ENCODE measurements at regions not wholly inside any gene's neighbourhood (a gene's known extent, or its start where the extent isn't known, plus 50 kb on each side); places are given as distances from the start of the nearest gene placed in this dataset.

DNA sequence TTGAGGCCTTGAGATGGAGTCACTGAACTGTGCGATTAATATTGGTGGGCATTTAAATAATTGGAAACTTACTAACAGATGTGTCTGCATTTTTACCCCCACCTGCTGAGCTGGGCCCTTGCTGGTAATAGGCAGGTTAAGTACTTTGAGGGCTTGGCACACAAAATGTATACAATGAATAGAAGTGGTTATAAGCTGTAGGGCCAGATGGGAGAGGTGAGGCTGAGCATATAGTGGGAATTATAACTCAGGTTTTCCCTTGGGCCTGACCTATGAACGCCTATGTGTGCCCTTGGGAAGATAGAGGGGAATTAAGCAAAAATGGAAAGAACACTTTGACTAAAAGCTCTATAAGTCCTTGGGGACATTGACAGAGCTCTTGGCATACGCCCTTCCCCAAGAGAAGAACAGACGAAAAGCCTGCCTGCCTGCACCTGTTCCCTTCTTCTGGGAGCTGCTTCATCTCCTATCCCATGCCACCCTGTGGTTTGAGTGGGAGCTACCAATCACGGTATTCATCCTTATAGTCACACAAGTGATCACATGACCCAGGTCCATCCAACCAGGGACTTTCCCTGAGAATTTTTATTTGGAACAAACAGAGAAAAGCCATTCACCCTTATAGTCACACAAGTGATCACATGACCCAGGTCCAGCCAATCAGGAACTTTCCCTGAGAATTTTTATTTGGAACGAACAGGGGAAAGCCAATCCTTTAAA lies 260.7 kb upstream of the CSF3R start:
- H3K4me3 ChIP-seq, result no peak overlapping the region
- no peak for DNase-seq (ENCODE audit: low spot score in 2 of 2)
- H3K4me1 ChIP-seq, result no peaks in the 10 kb centered on the region
- H3K36me3 ChIP-seq (replicated peaks), result no peaks in the 10 kb centered on the region
- peaks cover 19% of the 10 kb centered on the region for H3K27me3 ChIP-seq (ENCODE audit: low read depth)
- no peaks in the 10 kb centered on the region; the same call in 1 of the 2 replicates for H3K9me3 ChIP-seq
- in situ Hi-C loops (cut with MboI; ENCODE audit: low sequenced_read_pairs), result no loop called here

DNA sequence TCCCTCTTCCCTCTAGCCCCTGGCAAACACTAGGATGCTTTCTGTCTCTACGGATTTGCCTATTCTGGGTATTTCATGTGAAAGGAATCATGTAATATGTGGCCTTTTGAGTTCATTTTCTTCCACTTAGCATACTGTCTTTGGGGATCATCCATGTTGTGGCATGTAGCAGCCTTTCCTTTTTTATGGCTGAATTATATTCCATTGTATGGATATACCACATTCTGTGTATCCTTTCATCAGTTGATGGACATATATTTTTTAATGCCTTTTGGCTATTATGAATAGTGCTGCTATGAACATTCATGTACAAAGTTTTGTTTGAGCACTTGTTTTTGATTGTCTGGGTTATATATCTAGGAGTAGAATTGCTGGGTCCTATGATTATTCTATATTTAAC lies 258.4 kb upstream of the CSF3R start:
- Histone ChIP-seq H3K27me3 (ENCODE audit: low read depth) (0 out of 2 replicates have a peak, but pooled peaks cover 4% of the 10 kb centered on the region), H3K36me3 (replicated peaks) (no peaks in the 10 kb centered on the region), H3K9me3 (no peaks in the 10 kb centered on the region; the same call in 1 of the 2 replicates), H3K4me1 (no peaks in the 10 kb centered on the region), H3K4me3 (no peak overlapping the region)
- no peak for DNase-seq (ENCODE audit: low spot score in 2 of 2)
- in situ Hi-C loops (cut with MboI; ENCODE audit: low sequenced_read_pairs), result no loop called here

DNA sequence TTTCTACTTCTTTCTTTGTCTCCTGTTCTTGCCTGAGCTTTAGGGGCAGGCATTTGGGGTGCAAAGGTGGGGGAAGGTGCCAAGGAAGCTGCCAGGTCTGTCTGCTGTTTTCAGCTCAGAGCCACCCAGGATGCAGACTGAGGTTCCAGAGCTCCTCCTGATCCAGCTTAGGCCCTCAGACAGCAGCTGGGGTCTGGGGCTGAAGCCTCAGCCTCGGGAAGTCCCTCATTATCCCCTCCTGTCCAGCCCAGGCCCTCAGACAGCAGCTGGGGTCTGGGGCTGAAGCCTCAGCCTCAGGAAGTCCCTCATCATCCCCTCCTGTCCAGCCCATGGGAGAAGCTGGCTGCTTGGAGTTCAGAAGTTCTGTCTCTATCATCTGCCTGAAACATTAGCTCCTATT lies 257.7 kb upstream of the CSF3R start:
- H3K9me3 ChIP-seq, result no peaks in the 10 kb centered on the region; the same call in 1 of the 2 replicates
- no peaks in the 10 kb centered on the region for H3K4me1 ChIP-seq
- H3K27me3 ChIP-seq (ENCODE audit: low read depth), result 0 out of 2 replicates have a peak, but pooled peaks cover 4% of the 10 kb centered on the region
- no peak overlapping the region for H3K4me3 ChIP-seq
- no peak for DNase-seq (ENCODE audit: low spot score in 2 of 2)
- in situ Hi-C loops (cut with MboI; ENCODE audit: low sequenced_read_pairs), result no loop called here
- no peaks in the 10 kb centered on the region for H3K36me3 ChIP-seq (replicated peaks)

DNA sequence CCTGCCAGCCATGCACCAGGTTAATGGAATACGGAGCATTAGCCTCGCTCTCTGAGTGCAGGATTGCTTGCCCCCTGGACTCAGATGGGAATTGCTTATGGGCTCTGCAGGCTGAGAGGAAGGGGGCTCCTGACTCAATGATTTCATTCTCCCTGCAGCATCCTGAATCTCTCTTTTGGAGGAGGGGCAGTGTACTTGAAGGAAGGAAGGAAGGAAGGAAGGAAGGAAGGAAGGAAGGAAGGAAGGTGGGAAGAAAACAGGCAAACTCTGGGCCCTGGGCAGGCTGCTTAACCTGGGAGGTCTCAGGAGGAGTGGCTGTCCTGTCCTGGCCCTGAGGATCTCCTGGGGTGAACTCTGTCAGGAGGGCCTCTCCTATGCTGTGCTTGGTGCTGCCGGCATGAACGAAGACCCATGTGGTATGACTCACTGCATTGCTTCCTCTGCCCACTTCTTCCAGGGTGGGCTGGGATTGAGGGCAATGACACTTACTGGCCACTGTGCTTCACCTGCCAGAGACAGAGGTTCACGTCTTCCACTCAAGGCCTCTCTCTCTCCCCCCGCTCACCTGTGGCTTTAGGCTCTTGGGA lies 257.1 kb upstream of the CSF3R start:
- Histone ChIP-seq H3K4me1 (no peaks in the 10 kb centered on the region), H3K36me3 (replicated peaks) (no peaks in the 10 kb centered on the region), H3K27me3 (ENCODE audit: low read depth) (0 out of 2 replicates have a peak, but pooled peaks cover 4% of the 10 kb centered on the region), H3K4me3 (no peak overlapping the region), H3K9me3 (no peaks in the 10 kb centered on the region; the same call in 1 of the 2 replicates)
- in situ Hi-C loops (cut with MboI; ENCODE audit: low sequenced_read_pairs), result no loop called here
- no peak for DNase-seq (ENCODE audit: low spot score in 2 of 2)

DNA sequence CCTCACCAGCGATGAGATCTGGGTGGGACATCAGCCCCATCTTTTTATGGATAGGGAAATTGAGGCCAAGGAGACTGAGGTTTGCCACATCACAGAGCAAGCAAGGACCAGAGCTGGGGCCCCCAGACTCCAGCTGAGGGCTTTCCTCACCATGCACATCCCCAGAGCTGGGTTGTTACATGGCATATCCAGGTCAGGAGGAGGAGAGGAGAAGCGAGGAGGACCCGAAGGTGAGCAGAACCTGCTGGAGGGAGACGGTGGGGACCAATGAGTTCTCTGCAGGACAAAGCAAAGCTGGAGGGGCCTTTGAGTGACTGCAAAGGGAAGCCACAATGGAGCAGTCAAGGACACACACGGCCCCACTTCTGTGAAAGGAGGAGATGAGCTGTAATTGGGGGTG lies 255.5 kb upstream of the CSF3R start:
- no peak for DNase-seq (ENCODE audit: low spot score in 2 of 2)
- Histone ChIP-seq H3K36me3 (replicated peaks) (no peaks in the 10 kb centered on the region), H3K27me3 (ENCODE audit: low read depth) (0 out of 2 replicates have a peak, but pooled peaks cover 4% of the 10 kb centered on the region), H3K4me3 (no peak overlapping the region), H3K9me3 (no peaks in the 10 kb centered on the region; the same call in 1 of the 2 replicates), H3K4me1 (no peaks in the 10 kb centered on the region)
- in situ Hi-C loops (cut with MboI; ENCODE audit: low sequenced_read_pairs), result no loop called here

DNA sequence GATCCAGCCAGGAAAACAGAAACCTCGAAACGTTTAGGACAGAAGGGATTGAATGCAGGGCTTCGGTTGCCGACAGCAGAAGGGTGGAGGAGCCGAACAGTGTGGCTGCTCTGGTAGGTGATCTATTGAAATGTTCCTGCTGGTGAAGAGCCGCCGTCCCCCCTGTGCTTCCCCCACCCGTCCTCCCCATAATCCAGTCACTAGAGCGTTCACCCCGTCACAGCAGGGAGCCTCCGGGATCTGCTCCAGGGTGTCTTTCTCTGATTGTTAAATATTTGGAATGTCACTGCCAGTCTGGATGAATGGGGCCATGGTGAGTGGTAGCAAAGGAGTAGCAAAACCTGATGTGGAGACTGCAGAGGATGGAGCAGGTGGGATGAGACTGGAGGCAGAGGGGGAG lies 255.1 kb upstream of the CSF3R start:
- 0 out of 2 replicates have a peak, but pooled peaks cover 4% of the 10 kb centered on the region for H3K27me3 ChIP-seq (ENCODE audit: low read depth)
- DNase-seq (ENCODE audit: low spot score in 2 of 2), result no peak

DNA sequence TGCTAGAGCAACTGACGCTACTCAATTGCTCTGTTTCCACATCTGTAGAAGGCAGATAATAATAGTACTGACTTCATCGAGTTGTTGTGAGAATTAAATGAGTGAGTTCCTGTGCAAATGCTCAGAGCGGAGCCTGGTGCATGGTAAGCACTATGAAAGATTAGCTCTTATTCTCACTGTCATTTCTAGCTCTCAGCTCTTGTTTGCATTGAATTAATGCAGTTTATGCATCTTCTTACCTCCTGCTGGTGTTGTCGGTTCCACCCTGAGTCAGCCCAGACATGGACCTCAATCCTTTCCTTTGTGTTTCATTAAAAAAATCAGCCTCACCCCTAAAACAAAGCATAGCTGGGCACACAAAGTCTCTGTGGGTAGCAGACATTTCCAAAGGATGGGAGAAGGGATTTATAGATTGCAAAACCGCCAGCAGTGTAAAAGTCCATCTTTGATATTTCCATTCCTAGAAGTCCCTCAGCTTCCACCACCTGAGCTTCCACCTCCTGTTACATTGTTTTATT lies 254.4 kb upstream of the CSF3R start:
- Histone ChIP-seq H3K9me3 (no peaks in the 10 kb centered on the region; the same call in 1 of the 2 replicates), H3K4me1 (no peaks in the 10 kb centered on the region), H3K4me3 (no peak overlapping the region), H3K27me3 (ENCODE audit: low read depth) (0 out of 2 replicates have a peak, but pooled peaks cover 4% of the 10 kb centered on the region), H3K36me3 (replicated peaks) (no peaks in the 10 kb centered on the region)
- no peak for DNase-seq (ENCODE audit: low spot score in 2 of 2)
- in situ Hi-C loops (cut with MboI; ENCODE audit: low sequenced_read_pairs), result no loop called here

More for the DNA sequence above, 255.1 kb upstream of the CSF3R start:
- no peaks in the 10 kb centered on the region for H3K36me3 ChIP-seq (replicated peaks)
- in situ Hi-C loops (cut with MboI; ENCODE audit: low sequenced_read_pairs), result no loop called here
- no peak overlapping the region for H3K4me3 ChIP-seq
- no peaks in the 10 kb centered on the region; the same call in 1 of the 2 replicates for H3K9me3 ChIP-seq
- H3K4me1 ChIP-seq, result no peaks in the 10 kb centered on the region

DNA sequence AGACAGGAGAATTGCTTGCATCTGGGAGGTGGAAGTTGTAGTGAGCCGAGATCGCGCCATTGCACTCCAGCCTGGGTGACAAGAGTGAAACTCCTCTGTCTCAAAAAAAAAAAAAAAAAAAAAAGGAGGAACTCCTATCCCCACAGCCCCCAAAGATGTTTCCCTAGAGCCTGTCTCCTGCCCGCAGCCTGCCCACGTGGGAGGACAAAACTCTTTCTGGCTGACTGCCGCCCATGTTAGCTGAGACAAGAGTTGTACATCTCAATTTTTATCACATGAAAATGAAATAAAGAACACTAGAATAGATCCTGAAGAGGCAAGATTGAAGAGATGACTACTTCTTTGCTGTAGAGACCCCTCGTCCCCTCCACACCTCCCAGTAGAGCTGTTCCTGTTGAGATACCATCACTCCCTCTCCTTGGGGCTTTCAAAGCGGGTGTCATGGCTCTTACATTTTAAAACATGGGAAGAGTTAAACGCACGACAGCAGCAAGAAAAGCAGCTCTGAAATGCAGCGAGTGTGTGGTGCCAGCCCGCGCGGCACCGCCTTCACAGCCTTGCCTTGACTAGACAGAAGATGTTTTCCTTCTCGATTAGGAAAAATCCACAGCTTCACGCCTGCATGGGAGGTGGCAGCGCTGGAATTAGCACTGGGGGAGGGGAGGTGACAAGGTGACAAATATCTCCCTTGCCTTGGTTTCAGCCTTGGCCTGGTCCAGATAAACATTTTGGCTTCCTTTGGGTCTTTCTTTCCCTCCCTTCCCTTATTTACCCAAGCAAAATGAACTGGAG lies 253.4 kb upstream of the CSF3R start:
- no peak for DNase-seq (ENCODE audit: low spot score in 2 of 2)
- in situ Hi-C loops (cut with MboI; ENCODE audit: low sequenced_read_pairs), result no loop called here
- Histone ChIP-seq H3K4me3 (no peak overlapping the region), H3K9me3 (no peaks in the 10 kb centered on the region; the same call in 1 of the 2 replicates), H3K27me3 (ENCODE audit: low read depth) (0 out of 2 replicates have a peak, but pooled peaks cover 4% of the 10 kb centered on the region), H3K4me1 (no peaks in the 10 kb centered on the region), H3K36me3 (replicated peaks) (no peaks in the 10 kb centered on the region)

DNA sequence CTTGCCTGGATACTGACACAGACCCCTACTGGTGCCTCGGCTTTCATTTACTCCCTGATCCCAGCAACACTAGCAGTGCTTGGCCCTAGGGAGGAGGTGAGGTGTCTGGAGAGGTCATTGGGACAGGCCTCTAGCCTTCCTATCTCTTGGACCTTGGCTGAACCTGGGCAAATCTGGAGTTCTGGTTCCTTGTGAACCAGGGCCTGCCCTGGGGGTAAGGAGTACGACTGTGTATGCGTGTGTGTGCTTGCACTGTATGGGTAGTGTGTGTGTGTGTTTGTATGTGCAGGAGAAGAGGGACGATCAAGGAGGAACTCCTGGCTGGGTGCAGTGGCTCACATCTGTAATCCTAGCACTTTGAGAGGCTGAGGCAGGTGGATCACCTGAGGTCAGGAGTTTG lies 252.7 kb upstream of the CSF3R start:
- DNase-seq (ENCODE audit: low spot score in 2 of 2), result no peak
- H3K9me3 ChIP-seq, result no peaks in the 10 kb centered on the region
- in situ Hi-C loops (cut with MboI; ENCODE audit: low sequenced_read_pairs), result no loop called here

DNA sequence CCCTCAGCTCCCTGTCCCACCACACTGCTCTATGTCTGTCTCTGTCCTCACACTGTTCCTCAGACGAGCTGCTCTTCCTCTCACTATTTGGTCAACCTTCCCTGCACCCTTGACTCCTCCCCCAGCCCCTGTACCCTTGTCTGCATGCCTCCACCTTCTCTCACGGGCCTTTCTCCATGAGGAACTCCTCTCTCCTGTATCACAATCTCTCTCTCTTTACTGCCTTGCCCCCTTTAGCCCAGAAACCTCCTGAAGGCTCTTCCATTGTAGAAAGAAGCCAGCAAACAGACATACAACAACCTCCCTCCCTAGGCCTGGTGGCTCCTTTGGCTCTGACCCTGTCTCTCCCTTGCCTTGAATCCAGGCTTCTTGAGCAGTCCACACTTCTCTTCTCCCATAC lies 251.6 kb upstream of the CSF3R start:
- Histone ChIP-seq H3K36me3 (replicated peaks) (no peaks in the 10 kb centered on the region), H3K4me1 (no peaks in the 10 kb centered on the region; the same call in 1 of the 2 replicates), H3K27me3 (ENCODE audit: low read depth) (0 out of 2 replicates have a peak, but pooled peaks cover 4% of the 10 kb centered on the region), H3K4me3 (no peak overlapping the region), H3K9me3 (no peaks in the 10 kb centered on the region)
- DNase-seq (ENCODE audit: low spot score in 2 of 2), result no peak
- in situ Hi-C loops (cut with MboI; ENCODE audit: low sequenced_read_pairs), result no loop called here

More for the DNA sequence above, 252.7 kb upstream of the CSF3R start:
- Histone ChIP-seq H3K4me3 (no peak overlapping the region), H3K27me3 (ENCODE audit: low read depth) (0 out of 2 replicates have a peak, but pooled peaks cover 4% of the 10 kb centered on the region), H3K4me1 (no peaks in the 10 kb centered on the region; the same call in 1 of the 2 replicates), H3K36me3 (replicated peaks) (no peaks in the 10 kb centered on the region)

DNA sequence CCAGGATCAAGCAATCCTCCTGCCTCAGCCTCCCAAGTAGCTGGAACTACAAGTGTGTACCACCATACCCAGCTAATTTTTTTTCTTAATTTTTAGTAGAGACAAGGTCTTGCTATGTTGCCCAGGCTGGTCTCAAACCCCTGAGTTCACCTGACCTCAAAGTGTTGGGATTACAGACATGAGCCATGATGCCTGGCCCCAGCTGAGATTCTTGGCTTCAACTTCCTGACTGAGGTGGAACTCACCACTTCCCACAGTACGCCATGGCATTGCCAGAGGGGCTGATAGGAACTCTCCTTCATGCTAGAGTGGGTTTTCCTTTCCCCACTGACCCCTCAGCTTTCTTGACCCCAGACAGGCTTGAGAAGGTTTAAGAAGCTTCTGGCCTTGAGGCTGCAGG lies 251.0 kb upstream of the CSF3R start:
- in situ Hi-C loops (cut with MboI; ENCODE audit: low sequenced_read_pairs), result no loop called here
- Histone ChIP-seq H3K4me3 (no peak overlapping the region), H3K36me3 (replicated peaks) (no peaks in the 10 kb centered on the region), H3K9me3 (no peaks in the 10 kb centered on the region), H3K27me3 (ENCODE audit: low read depth) (0 out of 2 replicates have a peak, but pooled peaks cover 4% of the 10 kb centered on the region), H3K4me1 (no peaks in the 10 kb centered on the region; the same call in 1 of the 2 replicates)
- DNase-seq (ENCODE audit: low spot score in 2 of 2), result no peak

DNA sequence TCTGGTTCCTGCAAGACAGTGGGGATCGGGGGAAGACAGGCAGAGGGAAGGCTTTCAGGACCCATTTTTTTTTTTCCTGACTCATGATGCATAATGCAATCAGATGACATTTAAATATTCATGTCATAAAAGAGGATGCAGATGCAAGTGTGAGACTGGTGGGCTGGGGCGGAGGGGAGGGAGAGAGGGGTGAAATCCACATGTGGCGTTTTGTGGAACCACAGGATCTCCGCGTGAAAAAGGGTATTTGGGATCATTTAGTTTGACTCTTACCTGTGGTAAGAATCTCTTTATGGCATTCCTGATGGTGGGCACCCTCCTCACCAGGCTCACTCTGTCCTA lies 249.3 kb upstream of the CSF3R start:
- DNase-seq (ENCODE audit: low spot score in 2 of 2), result no peak
- Histone ChIP-seq H3K9me3 (no peaks in the 10 kb centered on the region), H3K4me3 (no peak overlapping the region), H3K4me1 (no peaks in the 10 kb centered on the region; the same call in 1 of the 2 replicates), H3K36me3 (replicated peaks) (no peaks in the 10 kb centered on the region), H3K27me3 (ENCODE audit: low read depth) (no peaks in the 10 kb centered on the region)
- in situ Hi-C loops (cut with MboI; ENCODE audit: low sequenced_read_pairs), result no loop called here

DNA sequence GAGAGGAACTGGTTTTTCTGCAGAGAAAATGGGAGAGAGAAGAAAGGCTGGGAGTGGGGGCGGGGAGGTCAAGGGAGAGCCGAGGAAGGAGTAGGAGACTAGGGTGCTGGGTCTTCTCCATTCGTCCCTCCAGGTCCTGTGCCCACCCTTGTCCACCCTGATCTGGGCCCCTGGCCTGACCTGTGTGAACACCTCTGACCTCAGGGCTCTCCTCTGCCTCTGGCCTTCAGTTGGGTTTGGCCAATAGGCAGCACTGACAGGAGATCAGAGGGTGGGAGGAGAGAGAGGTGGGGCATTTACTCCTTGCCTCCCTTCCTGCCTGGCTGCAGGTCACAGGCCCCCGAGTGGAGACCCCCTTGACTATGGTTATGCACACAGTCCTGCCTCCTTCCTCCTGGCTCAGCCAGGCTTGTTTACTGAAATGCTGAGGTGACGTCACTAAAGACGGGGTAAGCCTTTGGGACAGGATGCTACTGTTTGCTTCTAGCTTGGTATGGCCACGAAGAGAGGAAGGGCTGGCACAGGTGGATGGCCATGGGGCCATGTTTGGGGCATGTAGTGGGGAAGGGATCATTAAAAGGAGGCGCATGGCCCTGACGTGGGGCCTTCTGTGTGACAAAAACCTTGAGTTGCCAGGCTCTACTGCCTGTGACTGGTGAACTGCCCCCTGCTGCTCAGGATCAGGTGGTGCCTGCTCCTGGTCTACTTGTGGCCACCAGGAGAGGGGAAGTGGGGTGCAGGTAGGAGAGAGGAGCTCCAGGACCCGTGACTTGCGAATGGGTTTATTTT lies 248.7 kb upstream of the CSF3R start:
- in situ Hi-C loops (cut with MboI; ENCODE audit: low sequenced_read_pairs), result no loop called here
- no peak for DNase-seq (ENCODE audit: low spot score in 2 of 2)
- H3K4me1 ChIP-seq, result no peaks in the 10 kb centered on the region; the same call in 1 of the 2 replicates

More for the DNA sequence above, 248.7 kb upstream of the CSF3R start:
- Histone ChIP-seq H3K9me3 (no peaks in the 10 kb centered on the region), H3K4me3 (no peak overlapping the region), H3K36me3 (replicated peaks) (no peaks in the 10 kb centered on the region), H3K27me3 (ENCODE audit: low read depth) (no peaks in the 10 kb centered on the region)

Data from HAP-1 (cell line).